ENCODE measurements at regions not wholly inside any gene's neighbourhood (a gene's known extent, or its start where the extent isn't known, plus 50 kb on each side); places are given as distances from the start of the nearest gene placed in this dataset.

DNA sequence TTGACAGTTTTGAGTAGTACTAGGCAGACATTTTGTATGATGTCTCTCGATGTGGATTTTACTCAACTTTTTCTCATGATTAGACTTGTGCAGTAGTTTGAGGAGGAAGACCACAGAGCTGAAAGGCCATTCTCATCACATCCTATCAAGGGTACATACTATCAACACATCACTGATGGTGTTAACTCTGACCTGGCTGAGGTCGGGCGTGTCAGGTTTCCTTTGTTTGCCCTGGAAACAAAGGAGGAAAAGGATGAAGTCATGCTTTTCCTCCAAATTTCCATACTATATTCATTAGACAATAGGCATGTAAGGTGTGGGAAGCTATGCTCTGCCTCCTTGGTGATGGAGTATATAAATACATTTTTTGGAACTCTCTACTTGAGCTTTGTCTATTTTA is 211.1 kb downstream of the DSEL start:
- no peak for DNase-seq (ENCODE audit: low spot score)
- intact Hi-C loops (cut with DNase I): no loop called here

DNA sequence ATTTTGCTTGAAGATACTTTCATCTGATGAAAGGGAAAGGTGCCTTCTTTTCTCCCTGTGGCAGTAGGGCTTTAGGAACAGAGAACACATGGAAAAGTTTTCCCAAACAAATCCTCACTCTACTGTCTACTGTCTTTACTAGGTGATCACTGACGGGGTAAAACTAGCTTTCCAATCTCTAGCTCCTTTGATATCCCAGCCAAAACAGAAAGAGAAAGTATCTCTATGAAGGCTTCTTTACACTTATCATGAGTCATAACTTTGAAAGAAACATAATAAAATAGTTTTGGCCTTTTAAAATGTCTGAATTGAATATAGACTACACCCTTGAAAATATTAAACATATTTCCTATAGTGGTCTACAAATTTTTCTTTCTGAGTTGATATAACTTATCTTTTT is 214.5 kb downstream of the DSEL start:
- DNase-seq (ENCODE audit: low spot score): no peak
- intact Hi-C loops (cut with DNase I): no loop called here

DNA sequence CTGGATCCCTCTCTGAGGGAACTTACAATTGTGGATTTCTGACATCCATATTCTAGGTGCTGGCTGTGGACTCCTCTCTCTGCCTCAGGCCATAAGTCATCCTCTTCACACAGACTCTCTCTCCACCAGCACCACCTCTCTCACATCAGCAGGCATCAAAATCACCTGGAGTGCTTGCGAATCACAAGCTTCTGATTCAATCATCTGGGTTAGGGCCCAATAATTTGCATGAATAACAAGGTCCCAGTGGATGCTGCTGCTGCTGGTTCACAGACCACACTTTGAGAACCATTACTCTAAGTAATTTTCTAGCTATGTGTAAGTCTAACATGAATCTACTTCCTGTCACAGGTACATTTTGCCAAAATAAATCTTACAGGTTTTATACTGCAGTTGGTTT is 214.9 kb downstream of the DSEL start:
- intact Hi-C loops (cut with DNase I): no loop called here
- DNase-seq (ENCODE audit: low spot score): no peak

DNA sequence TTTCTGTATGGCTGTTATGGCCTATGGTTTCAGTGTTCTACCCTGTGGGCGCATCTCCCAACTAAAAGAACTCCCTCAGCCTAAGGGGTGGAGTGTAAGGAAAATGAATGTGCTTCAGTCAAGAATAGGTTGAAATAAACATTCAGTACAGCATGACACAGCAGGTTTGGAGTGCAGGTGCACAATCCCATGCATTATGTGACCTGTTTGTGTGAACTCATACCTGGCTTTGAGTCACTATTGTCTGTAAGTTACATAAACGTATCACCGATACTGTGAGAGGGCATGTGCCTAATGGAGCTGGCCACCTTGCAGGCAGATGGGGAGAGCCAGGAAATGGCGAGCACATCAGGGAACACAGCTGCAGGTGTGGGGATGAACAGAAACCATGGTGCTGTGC is 216.0 kb downstream of the DSEL start:
- DNase-seq (ENCODE audit: low spot score): no peak

DNA sequence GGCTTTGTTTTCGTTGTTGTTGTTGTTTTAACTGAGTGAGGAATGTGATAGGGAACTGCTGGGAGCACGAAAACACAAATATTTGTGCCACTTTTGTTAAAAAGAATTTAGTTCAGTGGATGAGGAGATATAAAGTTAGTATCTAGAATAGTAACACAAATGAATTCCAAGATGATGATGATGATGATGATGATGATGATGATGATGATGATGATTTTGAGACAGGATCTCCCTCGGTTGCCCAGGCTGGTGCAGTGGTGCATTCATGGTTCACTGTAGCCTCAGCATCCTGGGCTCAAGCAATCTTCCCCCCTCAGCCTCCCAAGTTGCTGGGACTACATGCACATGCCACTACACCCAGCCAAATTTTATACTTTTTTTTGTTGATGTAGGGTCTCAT is 223.7 kb downstream of the DSEL start:
- intact Hi-C loops (cut with DNase I): no loop called here

More for the DNA sequence above, 216.0 kb downstream of the DSEL start:
- intact Hi-C loops (cut with DNase I): no loop called here

DNA sequence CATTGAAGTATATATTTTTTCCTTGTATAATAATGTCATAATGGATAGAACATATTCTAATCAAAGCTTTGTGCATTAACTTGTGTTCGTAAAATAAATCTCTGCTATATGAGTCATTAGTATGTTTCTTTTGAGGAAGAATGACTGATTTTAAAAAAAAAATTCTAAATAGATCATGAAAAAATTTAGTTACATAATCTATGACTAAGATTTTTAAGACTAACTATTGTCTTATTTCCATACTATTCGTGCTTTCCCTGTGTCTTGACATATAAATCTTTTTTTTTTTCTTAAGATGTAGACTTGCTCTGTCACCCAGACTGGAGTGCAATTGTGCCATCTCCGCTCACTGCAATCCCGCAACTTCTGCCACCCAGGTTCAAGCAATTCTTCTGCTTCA is 226.1 kb downstream of the DSEL start:
- intact Hi-C loops (cut with DNase I): no loop called here

More for the DNA sequence above, 223.7 kb downstream of the DSEL start:
- no peak for DNase-seq (ENCODE audit: low spot score)

DNA sequence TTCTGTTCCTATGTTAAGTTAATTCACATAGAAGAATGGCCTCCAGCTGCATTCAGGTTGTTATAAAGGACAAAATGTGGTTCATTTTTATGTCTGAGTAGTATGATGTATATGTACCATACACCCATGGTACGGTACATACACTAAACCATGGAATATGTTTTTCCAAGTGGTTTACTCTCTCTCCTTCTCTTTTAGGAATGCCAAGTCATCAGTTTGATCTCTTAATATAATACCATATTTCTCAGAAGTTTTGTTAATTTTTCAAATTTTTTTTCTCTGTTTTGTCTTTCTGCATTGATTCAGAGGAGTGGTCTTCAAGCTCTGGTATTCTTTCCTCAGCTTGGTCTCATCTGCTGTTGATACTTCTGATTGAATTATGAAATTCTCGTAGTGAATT is 230.9 kb downstream of the DSEL start:
- intact Hi-C loops (cut with DNase I): no loop called here
- no peak for DNase-seq (ENCODE audit: low spot score)

More for the DNA sequence above, 226.1 kb downstream of the DSEL start:
- DNase-seq (ENCODE audit: low spot score): no peak

DNA sequence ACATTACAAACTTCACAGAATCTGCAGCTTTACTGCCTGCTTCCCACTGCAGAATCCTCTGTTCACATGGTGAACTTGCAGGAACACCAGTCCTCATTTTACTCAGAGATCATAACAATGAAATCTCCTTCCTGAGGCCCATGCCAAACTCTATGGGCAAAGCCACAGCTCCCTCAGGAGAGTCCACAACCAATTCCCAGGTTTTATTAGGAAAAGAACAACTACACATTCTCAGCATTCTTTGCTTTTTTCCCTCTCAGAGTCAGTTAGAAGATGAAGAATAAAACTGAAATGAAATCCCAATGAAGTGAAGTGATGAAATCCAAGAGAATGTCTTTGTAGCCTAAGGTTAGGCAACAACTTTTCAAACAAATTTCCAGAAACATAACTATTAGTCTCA is 233.7 kb downstream of the DSEL start:
- no peak for DNase-seq (ENCODE audit: low spot score)
- intact Hi-C loops (cut with DNase I): no loop called here

DNA sequence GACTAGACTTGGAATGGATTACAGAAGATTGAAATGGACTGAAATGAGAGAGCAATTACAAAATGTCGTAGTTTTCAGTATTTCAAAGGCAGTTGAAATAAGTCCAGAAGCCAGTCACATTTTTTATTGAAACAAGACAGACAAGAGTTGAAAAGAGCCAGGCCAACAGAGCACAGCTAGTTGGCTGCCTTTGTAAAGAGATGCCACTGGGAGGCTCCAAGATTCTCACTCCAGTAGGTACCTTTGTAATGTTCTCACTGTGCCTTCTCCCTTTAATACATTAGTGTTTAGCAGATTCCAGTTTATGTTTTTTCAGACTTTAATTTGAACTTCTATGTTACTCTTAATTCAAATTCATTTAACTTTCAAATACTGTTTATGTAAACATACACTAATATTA is 234.8 kb downstream of the DSEL start:
- intact Hi-C loops (cut with DNase I): no loop called here
- DNase-seq (ENCODE audit: low spot score): no peak

DNA sequence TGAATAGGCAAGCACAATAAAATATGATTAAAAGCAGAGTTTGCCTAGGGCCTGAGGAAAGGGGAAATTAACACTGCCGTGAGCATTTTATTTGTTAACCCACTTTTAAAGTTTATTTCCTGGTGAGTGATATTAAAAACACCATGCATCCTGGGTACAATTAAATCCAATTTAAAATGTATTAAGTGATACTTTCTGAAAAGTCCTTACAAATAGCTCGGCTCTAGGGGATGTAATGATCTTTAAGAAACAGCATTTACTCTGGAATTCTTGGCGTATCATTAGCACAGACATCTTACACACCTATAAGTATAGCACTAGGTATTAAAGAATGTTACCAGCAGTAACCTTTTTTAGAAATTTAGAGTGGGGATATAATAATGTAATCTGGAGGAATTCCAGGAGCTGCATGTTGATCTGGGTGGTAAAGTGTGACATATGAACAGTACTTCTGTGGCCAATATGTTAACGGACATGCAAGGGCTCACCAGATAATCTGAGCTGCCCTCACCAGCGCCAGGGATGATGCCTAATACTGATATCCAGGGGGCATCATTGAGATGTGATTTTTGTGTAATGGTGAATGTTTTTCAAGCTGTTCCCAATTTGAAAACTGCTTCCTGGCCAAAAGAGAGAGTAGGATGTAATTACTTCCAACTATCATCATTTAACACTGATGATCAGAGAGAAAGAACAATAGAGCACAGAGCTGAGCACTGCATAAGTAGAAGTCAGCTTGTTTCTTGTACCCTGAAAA is 235.9 kb downstream of the DSEL start:
- intact Hi-C loops (cut with DNase I): no loop called here
- no peak for DNase-seq (ENCODE audit: low spot score)

DNA sequence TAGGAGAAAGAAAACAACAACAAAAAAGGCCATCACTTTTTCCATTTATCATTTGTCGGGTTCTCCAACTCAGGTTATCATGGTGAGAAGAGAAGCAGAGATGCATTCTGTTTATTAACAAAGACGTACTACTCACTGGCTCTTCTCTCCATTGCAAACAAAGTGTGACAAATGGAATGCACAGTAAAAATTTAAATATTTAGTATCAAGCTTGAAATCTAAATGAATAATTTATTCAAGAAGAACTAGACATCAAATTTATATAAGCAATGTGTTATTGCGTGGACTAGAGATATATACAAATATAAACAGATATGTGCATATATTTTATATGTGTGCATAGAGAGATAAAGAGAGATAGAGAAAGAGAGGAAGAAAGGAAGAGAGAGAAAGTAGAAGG is 236.5 kb downstream of the DSEL start:
- intact Hi-C loops (cut with DNase I): no loop called here
- no peak for DNase-seq (ENCODE audit: low spot score)

DNA sequence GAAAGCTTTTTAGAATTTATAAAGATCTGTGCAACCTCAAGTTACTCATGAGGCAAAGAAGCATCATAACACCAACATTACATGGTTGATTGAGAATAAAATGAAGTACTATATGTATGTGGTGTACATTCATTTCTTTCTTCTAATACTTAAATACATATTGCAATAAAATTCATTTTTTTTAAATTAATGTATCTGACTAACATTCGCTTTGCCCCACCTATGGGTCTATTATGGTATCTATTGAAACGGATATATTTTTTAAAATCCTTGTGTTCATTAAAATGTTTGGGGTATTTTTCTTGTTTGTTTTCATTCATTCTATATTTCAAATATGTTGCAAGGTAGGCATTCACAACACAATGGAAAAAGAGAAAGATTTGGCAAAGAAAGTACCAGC is 237.5 kb downstream of the DSEL start:
- intact Hi-C loops (cut with DNase I): no loop called here
- DNase-seq (ENCODE audit: low spot score): no peak

DNA sequence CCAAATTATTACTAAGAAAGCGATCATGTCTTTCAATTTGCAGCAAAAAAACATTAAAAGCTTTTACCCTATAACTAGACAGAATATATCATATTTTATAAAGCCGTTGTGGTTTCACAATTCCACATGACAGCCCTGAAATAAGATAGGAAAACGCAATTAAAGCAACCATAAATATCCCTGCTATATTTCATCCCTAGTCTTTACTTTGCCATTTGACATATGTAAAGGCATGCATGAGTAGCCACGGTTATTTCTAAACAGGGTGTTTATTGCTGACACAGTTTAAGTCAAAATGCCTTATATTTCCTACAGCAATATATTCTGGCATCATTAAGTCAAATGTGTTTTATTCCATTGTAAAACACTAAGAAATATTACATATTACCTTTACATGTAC is 239.9 kb downstream of the DSEL start:
- intact Hi-C loops (cut with DNase I): no loop called here

DNA sequence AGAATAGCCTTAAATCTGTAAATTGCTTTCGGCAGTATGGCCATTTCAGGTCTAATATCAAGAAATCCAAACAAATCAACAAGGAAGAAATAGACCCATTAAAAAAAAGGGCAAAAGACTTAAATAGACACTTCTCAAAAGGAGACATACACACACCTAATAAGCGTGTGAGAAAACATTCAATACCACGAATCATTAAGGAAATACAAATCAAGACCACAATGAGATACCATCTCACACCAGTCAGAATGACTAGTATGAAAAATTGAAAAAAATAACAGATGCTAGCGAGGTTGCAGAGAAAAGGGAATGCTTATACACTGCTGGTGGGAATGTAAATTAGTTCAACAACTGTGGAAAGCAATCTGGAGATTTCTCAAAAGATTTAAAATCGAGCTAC is 243.2 kb downstream of the DSEL start:
- DNase-seq (ENCODE audit: low spot score): no peak
- intact Hi-C loops (cut with DNase I): no loop called here

More for the DNA sequence above, 239.9 kb downstream of the DSEL start:
- DNase-seq (ENCODE audit: low spot score): no peak

DNA sequence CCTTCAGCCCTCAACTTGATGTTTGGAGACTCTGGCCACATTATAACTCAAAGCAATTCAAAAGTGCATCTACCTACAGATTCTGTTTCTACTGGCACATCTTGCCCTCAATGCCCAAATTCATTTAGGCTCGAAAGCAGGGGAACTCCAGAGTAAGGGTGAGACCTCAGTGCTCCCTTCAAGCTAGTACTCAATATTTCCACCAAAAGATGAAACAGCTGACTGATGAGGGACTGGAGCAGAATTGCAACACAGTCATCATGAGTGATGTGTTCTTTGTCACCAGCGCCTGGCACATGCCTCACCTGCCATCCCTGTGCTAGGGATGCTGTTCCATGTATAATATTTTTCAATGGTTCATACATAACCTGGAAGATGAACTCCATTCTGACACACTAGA is 247.3 kb downstream of the DSEL start:
- intact Hi-C loops (cut with DNase I): no loop called here
- no peak for DNase-seq (ENCODE audit: low spot score)

DNA sequence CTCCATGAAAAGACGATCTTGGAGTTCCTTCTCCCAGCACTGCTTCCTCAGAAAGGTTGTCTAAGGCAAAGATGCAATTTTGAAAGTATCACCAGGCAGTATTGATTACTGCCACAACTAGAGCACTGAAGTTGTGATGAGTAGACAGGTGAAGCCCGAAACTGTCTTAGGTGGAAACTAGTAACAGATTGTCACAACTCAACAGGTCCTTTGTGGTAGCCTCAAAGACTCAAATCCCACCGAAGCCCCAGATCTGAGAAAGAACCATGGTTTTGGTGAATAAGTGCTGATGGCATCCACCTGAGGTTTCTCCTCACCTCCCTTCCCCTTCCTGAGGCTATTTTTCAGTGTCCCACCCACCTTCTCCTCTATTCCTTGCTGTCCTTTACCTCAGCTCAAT is 248.0 kb downstream of the DSEL start:
- intact Hi-C loops (cut with DNase I): no loop called here
- no peak for DNase-seq (ENCODE audit: low spot score)

DNA sequence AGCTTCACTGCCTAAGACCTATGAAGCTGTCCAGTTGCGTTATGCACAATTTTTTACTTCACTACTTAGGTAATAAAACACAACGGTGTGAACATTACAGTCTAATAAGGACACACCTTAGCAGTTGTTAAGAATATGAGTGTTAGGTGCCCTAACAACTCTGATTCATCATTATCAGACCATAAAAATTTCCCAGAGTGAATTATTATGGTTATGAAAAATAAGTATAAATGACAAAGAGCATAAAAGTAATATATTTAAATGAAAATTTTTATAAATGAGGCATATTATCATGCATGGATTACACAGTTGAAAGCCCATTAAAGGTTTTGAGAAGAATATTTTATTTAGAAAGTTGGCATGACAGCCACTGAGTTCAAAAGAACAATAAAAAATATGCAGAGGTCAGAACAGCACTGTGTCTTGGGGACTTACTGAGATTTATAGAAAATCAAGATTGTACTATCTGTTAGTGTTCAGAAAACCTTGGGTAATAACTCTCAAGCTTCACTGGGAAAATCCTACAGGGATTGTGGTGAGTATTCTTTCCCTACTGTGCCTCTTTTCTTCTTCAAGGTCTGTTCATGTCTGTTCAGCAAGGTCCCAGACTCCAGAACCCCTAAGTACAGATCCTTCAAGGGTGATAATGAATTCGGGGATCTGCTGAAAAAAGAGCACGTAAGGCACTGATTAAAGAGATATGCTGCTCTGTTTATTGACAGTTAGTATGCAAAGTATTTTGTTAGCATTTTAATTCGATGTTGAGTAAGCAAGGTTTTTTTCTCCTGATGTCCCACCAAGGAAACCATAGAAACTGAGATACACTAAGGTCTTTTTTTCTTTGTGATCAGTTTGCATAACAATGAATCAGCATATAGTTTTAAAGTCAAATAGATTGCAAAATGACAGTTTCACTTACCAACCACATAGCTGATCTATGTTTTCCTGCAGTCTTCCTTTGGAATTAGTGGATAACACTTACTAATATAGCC is 250.0 kb downstream of the DSEL start:
- DNase-seq (ENCODE audit: low spot score): no peak
- intact Hi-C loops (cut with DNase I): no loop called here

DNA sequence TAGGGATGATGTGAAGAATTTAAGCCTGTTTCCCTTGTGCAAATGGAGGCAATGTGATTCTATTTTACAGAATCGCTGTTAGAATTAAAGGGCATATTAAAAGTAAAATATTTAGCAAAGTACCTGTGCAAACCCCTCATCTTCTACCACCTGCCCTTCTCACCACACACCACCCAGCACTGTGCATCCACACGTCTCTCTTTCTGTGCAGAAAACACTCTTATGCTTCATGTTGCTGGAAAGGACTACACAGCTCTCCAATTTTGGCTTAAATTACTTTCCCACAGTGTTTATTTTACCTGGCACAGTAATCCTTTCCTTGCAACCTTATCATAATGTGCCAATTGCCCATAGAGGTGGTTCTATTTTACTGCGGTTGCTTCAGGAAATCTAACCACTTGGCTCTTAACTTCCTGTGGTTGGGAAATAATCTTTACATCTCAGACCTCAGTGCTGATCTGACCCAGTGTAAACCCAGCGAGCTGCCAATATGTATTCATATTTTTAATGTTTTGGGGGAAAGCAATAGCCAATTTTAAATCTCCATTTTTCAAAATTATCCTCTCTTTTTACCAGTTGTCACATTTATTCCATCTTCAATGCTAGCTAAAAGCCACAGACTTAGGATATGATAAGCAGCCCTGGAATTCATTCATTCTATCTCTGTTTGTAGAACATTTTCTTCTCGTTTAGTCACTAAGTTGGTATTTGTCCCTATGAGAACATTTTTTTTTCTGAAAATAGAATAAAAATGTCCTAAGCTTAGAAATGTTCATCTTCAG is 250.9 kb downstream of the DSEL start:
- no peak for DNase-seq (ENCODE audit: low spot score)
- intact Hi-C loops (cut with DNase I): no loop called here

DNA sequence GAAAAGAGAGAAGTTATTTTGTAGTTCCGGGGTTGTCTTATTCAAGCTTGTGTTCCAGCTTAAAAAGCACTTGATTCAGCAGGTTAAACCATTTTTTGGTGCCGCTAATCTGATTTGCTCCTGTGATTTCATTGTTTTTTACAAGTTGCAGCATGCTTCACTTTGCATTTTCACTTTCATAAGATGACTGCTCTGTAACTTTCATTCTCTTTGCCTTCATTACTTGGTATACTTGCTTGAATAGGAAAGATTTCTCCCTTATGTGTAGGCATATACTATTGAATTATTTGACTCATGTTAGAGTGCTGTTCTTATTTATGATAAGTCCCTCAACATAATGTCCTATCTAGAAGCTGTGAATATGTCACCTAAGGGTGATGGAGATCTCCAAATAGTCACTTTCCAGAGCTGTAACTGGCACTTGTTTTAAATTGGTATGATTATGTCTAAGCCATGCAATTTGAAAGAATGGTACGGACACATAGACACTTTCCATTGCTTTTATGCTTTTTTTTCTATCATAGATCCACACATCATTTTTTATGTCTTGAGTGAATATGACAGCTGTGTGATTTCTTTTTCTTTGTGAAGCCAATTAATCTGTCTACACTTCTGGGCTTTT is 254.5 kb downstream of the DSEL start:
- DNase-seq (ENCODE audit: low spot score): no peak
- intact Hi-C loops (cut with DNase I): no loop called here

DNA sequence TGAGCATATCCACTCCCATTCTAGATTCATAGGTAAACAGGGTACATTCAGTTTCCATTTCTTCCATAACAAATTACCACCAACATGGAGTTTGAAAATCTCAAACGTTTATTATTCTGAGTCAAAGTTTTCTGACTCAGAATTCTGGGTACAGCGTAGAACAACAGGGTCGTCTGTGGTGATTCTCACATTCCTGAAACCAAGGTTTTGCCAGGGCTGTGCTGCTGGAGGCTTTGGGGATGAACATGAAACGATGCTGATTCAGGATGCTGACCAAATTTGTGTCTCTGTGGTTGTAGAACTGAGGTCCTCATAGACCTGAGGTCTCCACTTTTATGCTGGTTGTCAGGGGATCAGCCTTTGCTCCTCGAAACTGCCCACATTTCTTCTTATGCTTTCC is 255.7 kb downstream of the DSEL start:
- intact Hi-C loops (cut with DNase I): no loop called here
- no peak for DNase-seq (ENCODE audit: low spot score)

Data from cardiac septum (tissue), 1 donor.